ENCODE measurements at regions not wholly inside any gene's neighbourhood (a gene's known extent, or its start where the extent isn't known, plus 50 kb on each side); places are given as distances from the start of the nearest gene placed in this dataset.

DNA sequence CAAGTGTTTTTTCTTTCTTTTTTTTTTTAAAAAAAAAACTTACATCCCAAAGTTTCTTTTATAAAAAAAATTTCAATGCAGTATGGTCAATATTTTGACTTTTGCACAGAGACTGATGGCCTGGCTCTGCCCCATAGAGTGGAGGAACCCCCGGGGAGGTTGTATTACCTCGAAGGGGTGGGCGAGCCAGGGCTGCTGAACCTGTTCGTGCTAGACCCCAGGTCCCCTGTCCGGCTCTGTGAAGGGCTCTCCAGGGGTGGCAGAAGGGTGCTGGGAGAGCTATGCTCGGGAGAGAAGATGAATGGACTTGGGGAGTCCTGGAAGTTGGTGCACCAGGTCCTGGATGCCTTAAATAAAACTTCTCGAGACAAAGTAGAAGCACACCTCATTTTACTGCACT is 446.4 kb upstream of the KLF6 start:
- Histone ChIP-seq H3K4me3 (replicated peaks in 1 of 3; ENCODE audit: insufficient read depth in 1 of 3, low read depth in 1 of 3, low read length in 3 of 3) (no peak overlapping the region), H3K79me2 (ENCODE audit: control insufficient read depth, insufficient read depth, low read length) (no peaks in the 10 kb centered on the region), H3K9me1 (replicated peaks; ENCODE audit: control insufficient read depth, extremely low read depth, insufficient read depth, low read length) (no peaks in the 10 kb centered on the region), H3K27ac (ENCODE audit: insufficient read depth, low read depth, low read length) (no peak overlapping the region), H3K4me1 (ENCODE audit: control insufficient read depth, extremely low read depth, insufficient read depth, low read length) (no peaks in the 10 kb centered on the region), H3K27me3 (ENCODE audit: control insufficient read depth in 2 of 2, insufficient read depth in 2 of 2, low read length in 2 of 2) (no peaks in the 10 kb centered on the region), H2AFZ (ENCODE audit: low read depth, low read length) (no peak overlapping the region), H3K9me3 (replicated peaks; ENCODE audit: control insufficient read depth, insufficient read depth, low read length) (no peaks in the 10 kb centered on the region), H3K36me3 (ENCODE audit: control insufficient read depth in 2 of 2, extremely low read depth in 1 of 2, insufficient read depth in 2 of 2, low read length in 2 of 2) (no peaks in the 10 kb centered on the region), H3K4me2 (ENCODE audit: insufficient read depth, low read length) (no peak overlapping the region), H3K9ac (replicated peaks; ENCODE audit: extremely low read depth, insufficient read depth, low read length) (no peak overlapping the region), H4K20me1 (replicated peaks; ENCODE audit: control insufficient read depth, extremely low read depth, insufficient read depth, low read length) (no peaks in the 10 kb centered on the region)
- FAIRE-seq: no peak
- intact Hi-C loops (cut with micrococcal nuclease) (no loop called here), dilution Hi-C loops (cut with MboI; ENCODE audit: extremely low pct_ligation_motif_present, low sequenced_read_pairs) (no loop called here)
- TF ChIP-seq, protein P1, sequence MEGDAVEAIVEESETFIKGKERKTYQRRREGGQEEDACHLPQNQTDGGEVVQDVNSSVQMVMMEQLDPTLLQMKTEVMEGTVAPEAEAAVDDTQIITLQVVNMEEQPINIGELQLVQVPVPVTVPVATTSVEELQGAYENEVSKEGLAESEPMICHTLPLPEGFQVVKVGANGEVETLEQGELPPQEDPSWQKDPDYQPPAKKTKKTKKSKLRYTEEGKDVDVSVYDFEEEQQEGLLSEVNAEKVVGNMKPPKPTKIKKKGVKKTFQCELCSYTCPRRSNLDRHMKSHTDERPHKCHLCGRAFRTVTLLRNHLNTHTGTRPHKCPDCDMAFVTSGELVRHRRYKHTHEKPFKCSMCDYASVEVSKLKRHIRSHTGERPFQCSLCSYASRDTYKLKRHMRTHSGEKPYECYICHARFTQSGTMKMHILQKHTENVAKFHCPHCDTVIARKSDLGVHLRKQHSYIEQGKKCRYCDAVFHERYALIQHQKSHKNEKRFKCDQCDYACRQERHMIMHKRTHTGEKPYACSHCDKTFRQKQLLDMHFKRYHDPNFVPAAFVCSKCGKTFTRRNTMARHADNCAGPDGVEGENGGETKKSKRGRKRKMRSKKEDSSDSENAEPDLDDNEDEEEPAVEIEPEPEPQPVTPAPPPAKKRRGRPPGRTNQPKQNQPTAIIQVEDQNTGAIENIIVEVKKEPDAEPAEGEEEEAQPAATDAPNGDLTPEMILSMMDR (IDR thresholded peaks at IDR 0.05; ENCODE audit: extremely low read depth in 1 of 2, insufficient read depth in 1 of 2, low read depth in 1 of 2, low read length in 2 of 2): no peak
- TF ChIP-seq JUN (IDR thresholded peaks at IDR 0.05; ENCODE audit: borderline replicate concordance, insufficient read depth, insufficient read length, low read depth) (no peak), FOS (IDR thresholded peaks at IDR 0.05; ENCODE audit: borderline replicate concordance, insufficient read depth, low read length) (no peak)
- no peak for DNase-seq (ENCODE audit: low read depth, low spot score)
- ChIA-PET CTCF (interaction anchor here (1.5 kb wide), 1 partner anchor 9 kb away, joined by 6 read pairs; no protein-coding TSS in a partner anchor), POLR2A (no interaction called here)
- no TSS peak for BruUV-seq (replicated peaks)

DNA sequence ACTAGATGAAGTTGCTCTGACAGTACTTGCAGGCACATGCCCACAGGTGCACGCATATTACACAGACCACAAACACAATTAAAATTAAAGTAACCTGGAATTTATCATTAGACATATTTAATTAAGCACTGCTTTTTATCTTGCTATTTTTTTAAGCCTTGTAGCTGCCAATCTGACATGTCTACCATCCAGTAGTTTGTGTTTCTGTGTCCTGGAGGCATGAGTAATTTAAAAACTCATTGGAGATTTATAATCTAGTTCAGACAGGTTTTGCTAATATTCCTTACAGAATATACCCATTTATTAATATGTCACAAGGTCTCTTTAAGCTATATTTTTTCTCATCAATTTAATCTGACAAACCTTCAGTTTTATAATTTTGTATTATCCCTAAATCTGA is 445.0 kb upstream of the KLF6 start:
- POLR2A ChIA-PET: no interaction called here
- TF ChIP-seq POLR2AphosphoS5 (IDR thresholded peaks at IDR 0.05; ENCODE audit: insufficient read depth, low read depth, low read length): no peak
- no peak for TF ChIP-seq FOS (IDR thresholded peaks at IDR 0.05; ENCODE audit: borderline replicate concordance, insufficient read depth, low read length)
- no peak for TF ChIP-seq GATA2 (IDR thresholded peaks at IDR 0.05; ENCODE audit: insufficient read depth, insufficient read length, low read depth, low read length)
- TF ChIP-seq, protein P1 (IDR thresholded peaks at IDR 0.05; ENCODE audit: extremely low read depth in 1 of 2, insufficient read depth in 1 of 2, low read depth in 1 of 2, low read length in 2 of 2): no peak
- no peak for TF ChIP-seq POLR2A (IDR thresholded peaks at IDR 0.05; ENCODE audit: low read depth, low read length)
- no peak for TF ChIP-seq EZH2 (IDR thresholded peaks at IDR 0.05; ENCODE audit: borderline replicate concordance, low read depth, low read length, severe bottlenecking)
- no peak for TF ChIP-seq JUN (IDR thresholded peaks at IDR 0.05; ENCODE audit: borderline replicate concordance, insufficient read depth, insufficient read length, low read depth)
- no peak for TF ChIP-seq MYC (IDR thresholded peaks at IDR 0.05; ENCODE audit: low read depth, low read length)
- TF ChIP-seq, protein P2, sequence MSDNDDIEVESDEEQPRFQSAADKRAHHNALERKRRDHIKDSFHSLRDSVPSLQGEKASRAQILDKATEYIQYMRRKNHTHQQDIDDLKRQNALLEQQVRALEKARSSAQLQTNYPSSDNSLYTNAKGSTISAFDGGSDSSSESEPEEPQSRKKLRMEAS (IDR thresholded peaks at IDR 0.05; ENCODE audit: insufficient read depth, insufficient read length): no peak
- Histone ChIP-seq H4K20me1 (replicated peaks; ENCODE audit: control insufficient read depth, extremely low read depth, insufficient read depth, low read length) (no peaks in the 10 kb centered on the region), H3K4me2 (ENCODE audit: insufficient read depth, low read length) (no peak overlapping the region), H3K27me3 (ENCODE audit: control insufficient read depth in 2 of 2, insufficient read depth in 2 of 2, low read length in 2 of 2) (no peaks in the 10 kb centered on the region), H3K4me3 (replicated peaks in 1 of 3; ENCODE audit: insufficient read depth in 1 of 3, low read depth in 1 of 3, low read length in 3 of 3) (no peak overlapping the region), H3K4me1 (ENCODE audit: control insufficient read depth, extremely low read depth, insufficient read depth, low read length) (no peaks in the 10 kb centered on the region), H3K9me1 (replicated peaks; ENCODE audit: control insufficient read depth, extremely low read depth, insufficient read depth, low read length) (no peaks in the 10 kb centered on the region), H2AFZ (ENCODE audit: low read depth, low read length) (no peak overlapping the region), H3K9me3 (replicated peaks; ENCODE audit: control insufficient read depth, insufficient read depth, low read length) (no peaks in the 10 kb centered on the region), H3K79me2 (ENCODE audit: control insufficient read depth, insufficient read depth, low read length) (no peaks in the 10 kb centered on the region), H3K27ac (ENCODE audit: insufficient read depth, low read depth, low read length) (no peak overlapping the region), H3K36me3 (ENCODE audit: control insufficient read depth in 2 of 2, extremely low read depth in 1 of 2, insufficient read depth in 2 of 2, low read length in 2 of 2) (no peaks in the 10 kb centered on the region), H3K9ac (replicated peaks; ENCODE audit: extremely low read depth, insufficient read depth, low read length) (no peak overlapping the region)
- intact Hi-C loops (cut with micrococcal nuclease) (no loop called here), dilution Hi-C loops (cut with MboI; ENCODE audit: extremely low pct_ligation_motif_present, low sequenced_read_pairs) (no loop called here)
- DNase-seq (ENCODE audit: low read depth, low spot score) (no peak), FAIRE-seq (no peak)
- BruUV-seq (replicated peaks): no TSS peak
- CTCF ChIA-PET: interaction anchor here (1.2 to 2.0 kb wide), 2 partner anchors 11 to 537 kb away, joined by 3 to 8 read pairs; no protein-coding TSS in a partner anchor
